AG08396 (cell line): ENCODE measurements at regions not wholly inside any gene's neighbourhood (a gene's known extent, or its start where the extent isn't known, plus 50 kb on each side); places are given as distances from the start of the nearest gene placed in this dataset.
"Not testable (repeated sequence)": the region's sequence is repeated elsewhere in the genome, so short reads cannot be mapped to it uniquely, and the experiment has no call there.

Experiments used
- DNase-seq: peaks from one replicate; pipeline ENCODE4 v3.0.0; 2012; ENCODE audit warnings: low spot score, mixed read lengths

- DNase-seq, result no peak
Observed at GRCh38 chr10:36872702-36873393, 252.6 kb upstream of the ANKRD30A start.

GRCh38 chr10:36840788-36841187 lies 284.6 kb upstream of the ANKRD30A start:
- DNase-seq, result no peak

- DNase-seq, result no peak
Observed at GRCh38 chr10:36837416-36837815, 288.0 kb upstream of the ANKRD30A start.

- no peak for DNase-seq
Observed at GRCh38 chr10:36819781-36820180, 305.6 kb upstream of the ANKRD30A start.

- no peak for DNase-seq
Observed at GRCh38 chr10:36817898-36818297, 307.5 kb upstream of the ANKRD30A start.

GRCh38 chr10:36808625-36809362 lies 316.6 kb upstream of the ANKRD30A start:
- DNase-seq, result no peak

- DNase-seq, result no peak
Observed at GRCh38 chr10:36803229-36803628, 322.2 kb upstream of the ANKRD30A start.

- DNase-seq, result no peak
Observed at GRCh38 chr10:36802490-36803153, 322.8 kb upstream of the ANKRD30A start.

GRCh38 chr10:36801660-36802059 lies 323.7 kb upstream of the ANKRD30A start:
- DNase-seq, result no peak

GRCh38 chr10:36794981-36795380 lies 330.4 kb upstream of the ANKRD30A start:
- DNase-seq, result no peak

GRCh38 chr10:36789974-36790373 lies 335.4 kb upstream of the ANKRD30A start:
- no peak for DNase-seq

GRCh38 chr10:36788152-36788551 lies 337.2 kb upstream of the ANKRD30A start:
- no peak for DNase-seq

GRCh38 chr10:36783400-36783799 lies 342.0 kb upstream of the ANKRD30A start:
- no peak for DNase-seq

- no peak for DNase-seq
Observed at GRCh38 chr10:36781570-36781969, 343.8 kb upstream of the ANKRD30A start.

- DNase-seq, result no peak
Observed at GRCh38 chr10:36780158-36780557, 345.2 kb upstream of the ANKRD30A start.

GRCh38 chr10:36779238-36779846 lies 346.1 kb upstream of the ANKRD30A start:
- DNase-seq, result peak; percentile 72

GRCh38 chr10:36778651-36779050 lies 346.7 kb upstream of the ANKRD30A start:
- DNase-seq, result no peak

GRCh38 chr10:36773652-36774051 lies 351.7 kb upstream of the ANKRD30A start:
- no peak for DNase-seq

- DNase-seq, result no peak
Observed at GRCh38 chr10:36771725-36772124, 353.7 kb upstream of the ANKRD30A start.

GRCh38 chr10:36769741-36770140 lies 355.7 kb upstream of the ANKRD30A start:
- DNase-seq, result not testable (repeated sequence)

GRCh38 chr10:36766940-36767339 lies 358.5 kb upstream of the ANKRD30A start:
- DNase-seq, result no peak

- DNase-seq, result no peak
Observed at GRCh38 chr10:36766415-36766810, 359.0 kb upstream of the ANKRD30A start.
